ENCODE measurements at regions not wholly inside any gene's neighbourhood (a gene's known extent, or its start where the extent isn't known, plus 50 kb on each side); places are given as distances from the start of the nearest gene placed in this dataset.

DNA sequence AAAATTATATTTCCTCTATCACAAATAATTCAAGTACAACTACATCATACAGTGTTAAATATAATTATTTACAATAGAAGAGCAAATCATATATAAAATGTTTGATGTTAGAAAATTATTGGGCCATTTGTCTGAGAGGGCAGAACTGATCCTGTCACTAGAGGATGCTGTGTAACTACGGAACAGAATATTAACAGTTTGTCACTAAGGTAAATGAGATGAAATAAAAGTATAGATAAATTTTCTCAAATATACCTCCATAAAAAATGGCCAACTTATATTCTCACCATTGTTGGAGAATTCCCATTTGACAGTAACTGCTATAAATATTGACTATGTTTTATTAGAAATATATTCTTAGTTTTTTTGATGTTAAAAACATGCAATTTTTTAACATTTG, 1067.4 kb upstream of the DDX18 start:
- TF ChIP-seq, protein P1, sequence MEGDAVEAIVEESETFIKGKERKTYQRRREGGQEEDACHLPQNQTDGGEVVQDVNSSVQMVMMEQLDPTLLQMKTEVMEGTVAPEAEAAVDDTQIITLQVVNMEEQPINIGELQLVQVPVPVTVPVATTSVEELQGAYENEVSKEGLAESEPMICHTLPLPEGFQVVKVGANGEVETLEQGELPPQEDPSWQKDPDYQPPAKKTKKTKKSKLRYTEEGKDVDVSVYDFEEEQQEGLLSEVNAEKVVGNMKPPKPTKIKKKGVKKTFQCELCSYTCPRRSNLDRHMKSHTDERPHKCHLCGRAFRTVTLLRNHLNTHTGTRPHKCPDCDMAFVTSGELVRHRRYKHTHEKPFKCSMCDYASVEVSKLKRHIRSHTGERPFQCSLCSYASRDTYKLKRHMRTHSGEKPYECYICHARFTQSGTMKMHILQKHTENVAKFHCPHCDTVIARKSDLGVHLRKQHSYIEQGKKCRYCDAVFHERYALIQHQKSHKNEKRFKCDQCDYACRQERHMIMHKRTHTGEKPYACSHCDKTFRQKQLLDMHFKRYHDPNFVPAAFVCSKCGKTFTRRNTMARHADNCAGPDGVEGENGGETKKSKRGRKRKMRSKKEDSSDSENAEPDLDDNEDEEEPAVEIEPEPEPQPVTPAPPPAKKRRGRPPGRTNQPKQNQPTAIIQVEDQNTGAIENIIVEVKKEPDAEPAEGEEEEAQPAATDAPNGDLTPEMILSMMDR (IDR thresholded peaks at IDR 0.05) = no peak
- TF ChIP-seq POLR2A (IDR thresholded peaks at IDR 0.05) (no peak), POLR2AphosphoS5 (IDR thresholded peaks at IDR 0.05) (no peak)
